ENCODE measurements at regions not wholly inside any gene's neighbourhood (a gene's known extent, or its start where the extent isn't known, plus 50 kb on each side); places are given as distances from the start of the nearest gene placed in this dataset.
"Not testable (repeated sequence)": the region's sequence is repeated elsewhere in the genome, so short reads cannot be mapped to it uniquely, and the experiment has no call there.

GRCh38 chr15:84156588-84156840, 79.1 kb upstream of the GOLGA6L4 start:
- not testable (repeated sequence) for TF ChIP-seq REST (IDR thresholded peaks at IDR 0.05; ENCODE audit: low read depth, low read length); EZH2phosphoT487 (IDR thresholded peaks at IDR 0.05; ENCODE audit: borderline replicate concordance, low read depth); CTCF (IDR thresholded peaks at IDR 0.05); POLR2AphosphoS5 (IDR thresholded peaks at IDR 0.05; ENCODE audit: low read depth, low read length); ZBTB33 (IDR thresholded peaks at IDR 0.05; ENCODE audit: borderline replicate concordance, low read depth); TEAD4 (IDR thresholded peaks at IDR 0.05; ENCODE audit: borderline replicate concordance, insufficient read depth); RFX5 (IDR thresholded peaks at IDR 0.05; ENCODE audit: low read length); EP300 (IDR thresholded peaks at IDR 0.05; ENCODE audit: borderline replicate concordance in 1 of 2, low read depth in 1 of 2, low read length in 1 of 2); RXRA (IDR thresholded peaks at IDR 0.05; ENCODE audit: borderline replicate concordance, low read depth)
